GM12878 (cell line): ENCODE measurements at regions not wholly inside any gene's neighbourhood (a gene's known extent, or its start where the extent isn't known, plus 50 kb on each side); places are given as distances from the start of the nearest gene placed in this dataset.

Experiments used
- ATAC-seq: fragments of 200-7000 bp; cut with Tn5 transposase; 3 replicates; pipeline ENCODE4 v1.9.1; 2020; ENCODE audit warnings: mild to moderate bottlenecking, moderate library complexity
- BruUV-seq: library from RNA; stranded (reverse); fragments of 400-500 nt; replicated peaks from 2 replicates; lab custom pipeline; 2021; lab: Mats Ljungman, UMichigan
- CTCF ChIA-PET: fragments of 300-600 bp; sonication (Branson Sonifier 250); formaldehyde crosslinking; extraction: SDS; loops from one replicate; lab custom pipeline; 2021; ENCODE audit warnings: inconsistent platforms; lab: Yijun Ruan, JAX
- POLR2A ChIA-PET: fragments of 350-600 bp; formaldehyde crosslinking; extraction: SDS; loops from one replicate; lab custom pipeline; 2021; ENCODE audit warnings: inconsistent platforms; lab: Charles Lee
- RAD21 ChIA-PET: fragments of 300-600 bp; sonication (Branson Sonifier 250); formaldehyde crosslinking; loops from one replicate; lab custom pipeline; 2023; ENCODE audit warnings: antibody characterized with exemption; ENCODE audit not compliant: unreplicated experiment; lab: Charles Lee
- SMC1A ChIA-PET: fragments of 300-600 bp; sonication (Branson Sonifier 250); formaldehyde crosslinking; loops from one replicate; lab custom pipeline; 2023; ENCODE audit not compliant: unreplicated experiment, uncharacterized antibody; lab: Charles Lee
- DNase-seq: peaks from one replicate; pipeline ENCODE4 v3.0.0-alpha.2; 2011; ENCODE audit warnings: low read depth, low spot score
- FAIRE-seq: peaks from 3 replicates; lab custom pipeline; 2011; peaks lifted over from hg19 to GRCh38; lab: Jason Lieb, UNC
- H2AFZ ChIP-seq: 2 replicates; pipeline ENCODE4 v1.6.0; 2011; ENCODE audit warnings: low read depth, low read length, control low read depth; ENCODE audit not compliant: control insufficient read depth
- H3K27ac ChIP-seq: 2 replicates; pipeline ENCODE4 v1.5.1; 2011; ENCODE audit warnings: control low read depth; ENCODE audit not compliant: control insufficient read depth, insufficient read depth
- H3K27me3 ChIP-seq, 2 experiments: replicated peaks in 1 of 2; 2 replicates each; pipeline versions ENCODE4 v1.6.0 to v1.6.1; 2011; ENCODE audit warnings: low read length in 1 of 2; ENCODE audit not compliant: control insufficient read depth in 2 of 2, insufficient read depth in 2 of 2
- H3K36me3 ChIP-seq, 2 experiments: 2 replicates each; pipeline ENCODE4 v1.5.1; 2011; ENCODE audit warnings: low read length in 1 of 2; ENCODE audit not compliant: control insufficient read depth in 2 of 2, insufficient read depth in 2 of 2
- H3K4me1 ChIP-seq: 2 replicates; pipeline ENCODE4 v1.6.1; 2011; ENCODE audit warnings: mild to moderate bottlenecking, low read length, moderate library complexity, mixed read lengths; ENCODE audit not compliant: control insufficient read depth, insufficient read depth
- H3K4me2 ChIP-seq: 2 replicates; pipeline ENCODE4 v1.6.0; 2011; ENCODE audit warnings: control low read depth; ENCODE audit not compliant: control insufficient read depth, insufficient read depth
- H3K4me3 ChIP-seq: fragments of 200-600 bp; sonication (generic); 2 replicates; pipeline ENCODE4 v1.5.1; 2016
- H3K79me2 ChIP-seq: 2 replicates; pipeline ENCODE4 v1.6.0; 2011; ENCODE audit warnings: low read length; ENCODE audit not compliant: control insufficient read depth, insufficient read depth
- H3K9ac ChIP-seq: 2 replicates; pipeline ENCODE4 v1.8.0; 2011; ENCODE audit warnings: low read length, control low read depth, mixed read lengths; ENCODE audit not compliant: control insufficient read depth, insufficient read depth
- H3K9me3 ChIP-seq: replicated peaks from 3 replicates; pipeline ENCODE4 v1.5.1; 2011; ENCODE audit warnings: mild to moderate bottlenecking, low read length; ENCODE audit not compliant: control insufficient read depth, insufficient read depth
- H4K20me1 ChIP-seq: 2 replicates; pipeline ENCODE4 v1.6.0; 2011; ENCODE audit not compliant: control insufficient read depth, insufficient read depth
- ATF7 ChIP-seq: fragments of 450-650 bp; IDR thresholded peaks from 2 replicates; pipeline ENCODE4 v1.6.1; 2016; ENCODE audit warnings: low read depth, mild to moderate bottlenecking
- CBX5 ChIP-seq: sonication (generic); IDR thresholded peaks from 2 replicates; pipeline ENCODE4 v1.6.1; 2016; ENCODE audit warnings: low read depth, moderate library complexity, mild to moderate bottlenecking, inconsistent platforms
- CEBPB ChIP-seq, 2 experiments: fragments of 150-350 bp in 1 of 2; IDR thresholded peaks; 2 replicates each; pipeline ENCODE4 v1.6.1; 2012 to 2014; ENCODE audit warnings: low read depth in 2 of 2, low read length in 2 of 2, borderline replicate concordance in 1 of 2, inconsistent platforms in 1 of 2
- FOXM1 ChIP-seq: IDR thresholded peaks from 2 replicates; pipeline ENCODE4 v1.6.1; 2012; ENCODE audit warnings: low read depth, mild to moderate bottlenecking, inconsistent platforms, low read length, moderate library complexity
- NFXL1 ChIP-seq: fragments of 450-650 bp; IDR thresholded peaks from 2 replicates; pipeline ENCODE4 v1.6.1; 2017; ENCODE audit warnings: antibody characterized with exemption, mild to moderate bottlenecking, borderline replicate concordance
- NFYA ChIP-seq: IDR thresholded peaks from 2 replicates; pipeline ENCODE4 v1.6.1; 2011; ENCODE audit warnings: low read depth, mild to moderate bottlenecking, low read length, improper control_type of control experiment, borderline replicate concordance
- RAD21 ChIP-seq: IDR thresholded peaks from 2 replicates; pipeline ENCODE4 v1.6.1; 2011; ENCODE audit warnings: mild to moderate bottlenecking, low read depth, low read length, moderate library complexity; ENCODE audit not compliant: insufficient read depth
- RCOR1 ChIP-seq: conservative IDR thresholded peaks from 2 replicates; pipeline ENCODE4 v1.6.1; 2012; ENCODE audit warnings: low read depth, low read length, improper control_type of control experiment
- RFX5 ChIP-seq: IDR thresholded peaks from 2 replicates; pipeline ENCODE4 v1.6.1; 2011; ENCODE audit warnings: low read depth, low read length, improper control_type of control experiment
- SMC3 ChIP-seq: IDR thresholded peaks from 2 replicates; pipeline ENCODE4 v1.6.1; 2011; ENCODE audit warnings: low read length, improper control_type of control experiment, borderline replicate concordance
- SPI1 ChIP-seq: IDR thresholded peaks from 2 replicates; pipeline ENCODE4 v1.6.1; 2011; ENCODE audit warnings: low read depth, mild to moderate bottlenecking, low read length, moderate library complexity, borderline replicate concordance; ENCODE audit not compliant: insufficient read depth
- TAF1 ChIP-seq: IDR thresholded peaks from 2 replicates; pipeline ENCODE4 v1.6.1; 2011; ENCODE audit warnings: mild to moderate bottlenecking, low read depth, low read length, borderline replicate concordance
- WGBS: methylation state at CpG from one replicate; pipeline ENCODE4 v1.1.6; 2016; ENCODE audit warnings: low lambda C conversion rate; ENCODE audit not compliant: insufficient replicate concordance, insufficient coverage; ENCODE audit errors: missing lambda C conversion rate; 5-methylcytosine and 5-hydroxymethylcytosine counted together
- in situ Hi-C: fragments of 300-500 bp; cut with MboI; formaldehyde crosslinking; loops from 9 replicates; pipeline ENCODE4 v1.14.3; 2018; ENCODE audit warnings: mixed read lengths
- intact Hi-C: fragments of 100-400 bp; cut with micrococcal nuclease; formaldehyde crosslinking; loops from one replicate; pipeline ENCODE4 v1.14.2; 2022; ENCODE audit not compliant: unreplicated experiment
- TF ChIP-seq, protein P1 (sequence below): fragments of 450-650 bp; formaldehyde crosslinking; IDR thresholded peaks from 2 replicates; pipeline ENCODE4 v1.5.0; 2022; ENCODE audit warnings: mild to moderate bottlenecking, missing genetic modification characterization
- TF ChIP-seq, protein P2 (sequence below): IDR thresholded peaks from 2 replicates; pipeline ENCODE4 v1.6.1; 2011; ENCODE audit warnings: low read depth, mild to moderate bottlenecking, low read length, moderate library complexity, borderline replicate concordance; ENCODE audit errors: extremely low read depth
- TF ChIP-seq, protein P3 (sequence below): fragments of 150-350 bp; IDR thresholded peaks from 2 replicates; pipeline ENCODE4 v1.6.1; 2014; ENCODE audit warnings: mild to moderate bottlenecking, low read depth, low read length
- TF ChIP-seq, protein P4 (sequence below): fragments of 450-650 bp; IDR thresholded peaks from 2 replicates; pipeline ENCODE4 v1.6.1; 2016; ENCODE audit warnings: mild to moderate bottlenecking

DNA sequence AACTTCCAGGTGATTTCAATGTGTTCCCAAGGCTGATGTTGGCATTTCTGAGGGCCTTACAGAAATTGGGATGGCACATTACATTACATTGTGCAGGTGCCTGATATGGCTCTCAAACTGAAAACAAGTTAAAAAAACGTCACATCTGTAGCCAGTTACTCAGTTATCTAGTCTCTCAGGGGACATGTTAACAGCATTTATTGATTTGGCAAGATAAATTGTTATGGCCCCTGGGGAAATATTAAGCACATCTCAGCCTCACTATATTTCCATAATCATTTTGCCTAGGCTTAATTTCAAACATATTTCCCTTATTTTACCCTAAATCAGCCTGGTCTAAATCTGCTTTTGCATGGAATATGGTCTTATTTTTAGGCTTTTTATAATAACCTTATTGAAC, 290.0 kb downstream of the IL15 start:
- H3K79me2 ChIP-seq, result no peaks in the 10 kb centered on the region
- H3K4me2 ChIP-seq, result no peak overlapping the region
- BruUV-seq, result no TSS peak
- WGBS, result 0% methylated on average over 1 of the region's 1 CpG
- in situ Hi-C loops (no loop called here), intact Hi-C loops (no loop called here)
- no peak overlapping the region for H3K27ac ChIP-seq
- H3K9me3 ChIP-seq, result no peaks in the 10 kb centered on the region
- no peaks in the 10 kb centered on the region for H4K20me1 ChIP-seq
- no peak overlapping the region for H3K9ac ChIP-seq
- no peaks in the 10 kb centered on the region for H3K36me3 ChIP-seq
- H3K4me1 ChIP-seq, result no peaks in the 10 kb centered on the region
- DNase-seq, result no peak
- no peak for TF ChIP-seq FOXM1
- TF ChIP-seq NFYA, result no peak
- TF ChIP-seq RCOR1, result no peak
- TF ChIP-seq, protein P1, sequence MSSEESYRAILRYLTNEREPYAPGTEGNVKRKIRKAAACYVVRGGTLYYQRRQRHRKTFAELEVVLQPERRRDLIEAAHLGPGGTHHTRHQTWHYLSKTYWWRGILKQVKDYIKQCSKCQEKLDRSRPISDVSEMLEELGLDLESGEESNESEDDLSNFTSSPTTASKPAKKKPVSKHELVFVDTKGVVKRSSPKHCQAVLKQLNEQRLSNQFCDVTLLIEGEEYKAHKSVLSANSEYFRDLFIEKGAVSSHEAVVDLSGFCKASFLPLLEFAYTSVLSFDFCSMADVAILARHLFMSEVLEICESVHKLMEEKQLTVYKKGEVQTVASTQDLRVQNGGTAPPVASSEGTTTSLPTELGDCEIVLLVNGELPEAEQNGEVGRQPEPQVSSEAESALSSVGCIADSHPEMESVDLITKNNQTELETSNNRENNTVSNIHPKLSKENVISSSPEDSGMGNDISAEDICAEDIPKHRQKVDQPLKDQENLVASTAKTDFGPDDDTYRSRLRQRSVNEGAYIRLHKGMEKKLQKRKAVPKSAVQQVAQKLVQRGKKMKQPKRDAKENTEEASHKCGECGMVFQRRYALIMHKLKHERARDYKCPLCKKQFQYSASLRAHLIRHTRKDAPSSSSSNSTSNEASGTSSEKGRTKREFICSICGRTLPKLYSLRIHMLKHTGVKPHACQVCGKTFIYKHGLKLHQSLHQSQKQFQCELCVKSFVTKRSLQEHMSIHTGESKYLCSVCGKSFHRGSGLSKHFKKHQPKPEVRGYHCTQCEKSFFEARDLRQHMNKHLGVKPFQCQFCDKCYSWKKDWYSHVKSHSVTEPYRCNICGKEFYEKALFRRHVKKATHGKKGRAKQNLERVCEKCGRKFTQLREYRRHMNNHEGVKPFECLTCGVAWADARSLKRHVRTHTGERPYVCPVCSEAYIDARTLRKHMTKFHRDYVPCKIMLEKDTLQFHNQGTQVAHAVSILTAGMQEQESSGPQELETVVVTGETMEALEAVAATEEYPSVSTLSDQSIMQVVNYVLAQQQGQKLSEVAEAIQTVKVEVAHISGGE, result no peak
- no peak for TF ChIP-seq SMC3
- TF ChIP-seq, protein P2, sequence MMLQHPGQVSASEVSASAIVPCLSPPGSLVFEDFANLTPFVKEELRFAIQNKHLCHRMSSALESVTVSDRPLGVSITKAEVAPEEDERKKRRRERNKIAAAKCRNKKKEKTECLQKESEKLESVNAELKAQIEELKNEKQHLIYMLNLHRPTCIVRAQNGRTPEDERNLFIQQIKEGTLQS, result no peak
- no peak for TF ChIP-seq TAF1
- no peak for TF ChIP-seq NFXL1
- TF ChIP-seq CBX5, result no peak
- TF ChIP-seq SPI1, result no peak
- TF ChIP-seq RAD21, result no peak
- TF ChIP-seq, protein P3, sequence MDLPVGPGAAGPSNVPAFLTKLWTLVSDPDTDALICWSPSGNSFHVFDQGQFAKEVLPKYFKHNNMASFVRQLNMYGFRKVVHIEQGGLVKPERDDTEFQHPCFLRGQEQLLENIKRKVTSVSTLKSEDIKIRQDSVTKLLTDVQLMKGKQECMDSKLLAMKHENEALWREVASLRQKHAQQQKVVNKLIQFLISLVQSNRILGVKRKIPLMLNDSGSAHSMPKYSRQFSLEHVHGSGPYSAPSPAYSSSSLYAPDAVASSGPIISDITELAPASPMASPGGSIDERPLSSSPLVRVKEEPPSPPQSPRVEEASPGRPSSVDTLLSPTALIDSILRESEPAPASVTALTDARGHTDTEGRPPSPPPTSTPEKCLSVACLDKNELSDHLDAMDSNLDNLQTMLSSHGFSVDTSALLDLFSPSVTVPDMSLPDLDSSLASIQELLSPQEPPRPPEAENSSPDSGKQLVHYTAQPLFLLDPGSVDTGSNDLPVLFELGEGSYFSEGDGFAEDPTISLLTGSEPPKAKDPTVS, result no peak
- no peak for TF ChIP-seq CEBPB (IDR thresholded peaks at IDR 0.05; ENCODE audit: borderline replicate concordance in 1 of 2, low read depth in 2 of 2, low read length in 2 of 2)
- TF ChIP-seq RFX5, result no peak
- TF ChIP-seq ATF7, result no peak
- TF ChIP-seq, protein P4, sequence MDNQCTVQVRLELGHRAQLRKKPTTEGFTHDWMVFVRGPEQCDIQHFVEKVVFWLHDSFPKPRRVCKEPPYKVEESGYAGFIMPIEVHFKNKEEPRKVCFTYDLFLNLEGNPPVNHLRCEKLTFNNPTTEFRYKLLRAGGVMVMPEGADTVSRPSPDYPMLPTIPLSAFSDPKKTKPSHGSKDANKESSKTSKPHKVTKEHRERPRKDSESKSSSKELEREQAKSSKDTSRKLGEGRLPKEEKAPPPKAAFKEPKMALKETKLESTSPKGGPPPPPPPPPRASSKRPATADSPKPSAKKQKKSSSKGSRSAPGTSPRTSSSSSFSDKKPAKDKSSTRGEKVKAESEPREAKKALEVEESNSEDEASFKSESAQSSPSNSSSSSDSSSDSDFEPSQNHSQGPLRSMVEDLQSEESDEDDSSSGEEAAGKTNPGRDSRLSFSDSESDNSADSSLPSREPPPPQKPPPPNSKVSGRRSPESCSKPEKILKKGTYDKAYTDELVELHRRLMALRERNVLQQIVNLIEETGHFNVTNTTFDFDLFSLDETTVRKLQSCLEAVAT, result no peak
- H3K4me3 ChIP-seq, result no peak overlapping the region
- CTCF ChIA-PET, result no interaction called here
- POLR2A ChIA-PET, result no interaction called here
- H2AFZ ChIP-seq, result no peak overlapping the region
- no peak for ATAC-seq
- SMC1A ChIA-PET, result no interaction called here
- H3K27me3 ChIP-seq, result no peaks in the 10 kb centered on the region
- no peak for FAIRE-seq
- RAD21 ChIA-PET, result no interaction called here
